HFFc6 (cell line): ENCODE measurements at regions not wholly inside any gene's neighbourhood (a gene's known extent, or its start where the extent isn't known, plus 50 kb on each side); places are given as distances from the start of the nearest gene placed in this dataset.

Experiments
- DNase-seq: peaks from one replicate; pipeline ENCODE4 v3.0.0-alpha.2; 2018
- H3K27ac Mint-ChIP-seq: 2 replicates; pipeline ENCODE4 v1.8.0; 2020; ENCODE audit warnings: mild to moderate bottlenecking, mixed read lengths
- H3K27me3 Mint-ChIP-seq: 2 replicates; pipeline ENCODE4 v1.8.0; 2021; ENCODE audit warnings: mild to moderate bottlenecking, moderate library complexity, mixed read lengths; ENCODE audit not compliant: insufficient read depth
- H3K36me3 Mint-ChIP-seq: 2 replicates; pipeline ENCODE4 v1.8.0; 2021; ENCODE audit warnings: low read depth, mixed read lengths
- H3K4me1 Mint-ChIP-seq: 2 replicates; pipeline ENCODE4 v1.8.0; 2020; ENCODE audit warnings: low read depth, mixed read lengths
- H3K4me3 Mint-ChIP-seq: 2 replicates; pipeline ENCODE4 v1.8.0; 2020; ENCODE audit warnings: mild to moderate bottlenecking, moderate library complexity, mixed read lengths
- H3K9me3 Mint-ChIP-seq: 2 replicates; pipeline ENCODE4 v1.8.0; 2020; ENCODE audit warnings: mild to moderate bottlenecking, mixed read lengths
- TF ChIP-seq, protein P1 (sequence below): fragments of 200-600 bp; sonication (generic); IDR thresholded peaks from 2 replicates; pipeline ENCODE4 v1.5.0; 2021; ENCODE audit warnings: antibody characterized with exemption, mild to moderate bottlenecking

GRCh38 chr13:88585861-88586260 is 914.7 kb downstream of the SLITRK5 start:
- peaks cover 23% of the 10 kb centered on the region for H3K9me3 Mint-ChIP-seq
- no peaks in the 10 kb centered on the region for H3K27me3 Mint-ChIP-seq
- no peaks in the 10 kb centered on the region for H3K4me1 Mint-ChIP-seq
- DNase-seq, result no peak
- no peak overlapping the region for H3K27ac Mint-ChIP-seq
- H3K4me3 Mint-ChIP-seq, result no peak overlapping the region
- TF ChIP-seq, protein P1, sequence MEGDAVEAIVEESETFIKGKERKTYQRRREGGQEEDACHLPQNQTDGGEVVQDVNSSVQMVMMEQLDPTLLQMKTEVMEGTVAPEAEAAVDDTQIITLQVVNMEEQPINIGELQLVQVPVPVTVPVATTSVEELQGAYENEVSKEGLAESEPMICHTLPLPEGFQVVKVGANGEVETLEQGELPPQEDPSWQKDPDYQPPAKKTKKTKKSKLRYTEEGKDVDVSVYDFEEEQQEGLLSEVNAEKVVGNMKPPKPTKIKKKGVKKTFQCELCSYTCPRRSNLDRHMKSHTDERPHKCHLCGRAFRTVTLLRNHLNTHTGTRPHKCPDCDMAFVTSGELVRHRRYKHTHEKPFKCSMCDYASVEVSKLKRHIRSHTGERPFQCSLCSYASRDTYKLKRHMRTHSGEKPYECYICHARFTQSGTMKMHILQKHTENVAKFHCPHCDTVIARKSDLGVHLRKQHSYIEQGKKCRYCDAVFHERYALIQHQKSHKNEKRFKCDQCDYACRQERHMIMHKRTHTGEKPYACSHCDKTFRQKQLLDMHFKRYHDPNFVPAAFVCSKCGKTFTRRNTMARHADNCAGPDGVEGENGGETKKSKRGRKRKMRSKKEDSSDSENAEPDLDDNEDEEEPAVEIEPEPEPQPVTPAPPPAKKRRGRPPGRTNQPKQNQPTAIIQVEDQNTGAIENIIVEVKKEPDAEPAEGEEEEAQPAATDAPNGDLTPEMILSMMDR, result no peak
- no peaks in the 10 kb centered on the region for H3K36me3 Mint-ChIP-seq

- H3K27me3 Mint-ChIP-seq, result no peaks in the 10 kb centered on the region
- no peaks in the 10 kb centered on the region for H3K36me3 Mint-ChIP-seq
- no peak overlapping the region for H3K27ac Mint-ChIP-seq
- no peak for DNase-seq
- H3K9me3 Mint-ChIP-seq, result peaks cover 20% of the 10 kb centered on the region
- no peaks in the 10 kb centered on the region for H3K4me1 Mint-ChIP-seq
- no peak overlapping the region for H3K4me3 Mint-ChIP-seq
- TF ChIP-seq, protein P1, result no peak
Measured at GRCh38 chr13:88586263-88586662, 915.1 kb downstream of the SLITRK5 start.

- Mint-ChIP-seq H3K9me3 (peaks cover 33% of the 10 kb centered on the region), H3K36me3 (peaks cover 5% of the 10 kb centered on the region; the same call in 1 of the 2 replicates), H3K4me1 (no peaks in the 10 kb centered on the region), H3K4me3 (no peak overlapping the region), H3K27ac (no peak overlapping the region), H3K27me3 (no peaks in the 10 kb centered on the region)
- TF ChIP-seq, protein P1, result no peak
- DNase-seq, result no peak
Measured at GRCh38 chr13:88590574-88590973, 919.4 kb downstream of the SLITRK5 start.

DNA sequence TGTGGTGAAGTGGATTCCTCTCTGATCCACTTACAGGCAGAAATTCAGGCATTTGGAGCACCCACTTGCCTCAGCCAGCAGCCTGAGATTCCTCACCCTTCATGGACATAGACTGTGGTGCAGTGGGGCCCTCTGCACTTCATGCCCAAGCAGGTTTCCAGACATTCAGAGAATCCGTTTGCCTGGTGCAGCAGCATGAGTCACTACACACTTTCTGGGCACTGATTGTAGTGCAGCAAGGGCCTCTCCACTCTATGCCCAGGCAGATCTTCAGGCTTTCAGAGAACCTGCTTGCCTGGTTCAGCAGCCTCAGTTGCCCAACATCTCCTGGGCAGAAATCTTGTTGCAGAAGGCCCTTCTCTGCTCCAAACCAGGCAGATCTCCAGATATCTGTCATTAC is 920.9 kb downstream of the SLITRK5 start:
- Mint-ChIP-seq H3K36me3 (peaks cover 5% of the 10 kb centered on the region; the same call in 1 of the 2 replicates), H3K27me3 (no peaks in the 10 kb centered on the region), H3K9me3 (peaks cover 29% of the 10 kb centered on the region), H3K4me1 (no peaks in the 10 kb centered on the region), H3K4me3 (no peak overlapping the region), H3K27ac (no peak overlapping the region)
- TF ChIP-seq, protein P1, result no peak
- DNase-seq, result no peak

DNA sequence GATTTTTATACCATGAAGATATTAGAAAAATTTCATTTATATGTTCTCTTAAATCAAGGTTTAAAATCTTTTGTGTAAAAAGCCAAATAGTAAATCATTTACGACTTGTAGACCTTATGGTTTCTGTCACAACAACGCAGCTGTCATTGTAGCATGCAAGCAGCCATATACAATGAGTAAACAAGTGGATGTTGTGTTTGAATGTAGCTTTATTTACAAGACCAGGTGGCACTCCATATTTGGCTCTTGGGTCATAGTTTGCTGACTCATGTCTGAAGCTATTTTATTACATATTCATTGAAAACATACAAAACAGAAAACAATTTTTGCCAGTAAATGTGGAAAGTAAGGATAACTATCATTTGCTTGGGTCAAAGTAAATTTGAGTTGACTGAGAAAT is 930.8 kb downstream of the SLITRK5 start:
- Mint-ChIP-seq H3K9me3 (peaks cover 24% of the 10 kb centered on the region), H3K4me1 (no peaks in the 10 kb centered on the region), H3K27me3 (no peaks in the 10 kb centered on the region), H3K4me3 (no peak overlapping the region), H3K36me3 (no peaks in the 10 kb centered on the region), H3K27ac (no peak overlapping the region)
- no peak for DNase-seq
- TF ChIP-seq, protein P1, result no peak
